Fibroblast of lung (primary cell): ENCODE measurements at regions not wholly inside any gene's neighbourhood (a gene's known extent, or its start where the extent isn't known, plus 50 kb on each side); places are given as distances from the start of the nearest gene placed in this dataset.

ENCODE experiments used
- CTCF ChIP-seq, 2 donors: IDR thresholded peaks in 1 of 2; conservative IDR thresholded peaks in 1 of 2; 1 replicate in 1 of 2; 2 replicates in 1 of 2; pipeline ENCODE4 v1.5.1; 2011 to 2012; ENCODE audit warnings: low read length in 2 of 2, control low read depth in 1 of 2, inconsistent platforms in 1 of 2, low read depth in 1 of 2, mild to moderate bottlenecking in 1 of 2
- EZH2 ChIP-seq: IDR thresholded peaks from 2 replicates; pipeline ENCODE4 v1.5.1; 2012; ENCODE audit warnings: low read length, control low read depth, mild to moderate bottlenecking; ENCODE audit errors: missing control alignments

GRCh38 chr6:140192018-140192417 is 817.6 kb upstream of the CITED2 start:
- TF ChIP-seq CTCF (conservative IDR thresholded peaks at IDR 0.05 in 1 of 2, IDR thresholded peaks at IDR 0.05 in 1 of 2; ENCODE audit: low read depth in 1 of 2, low read length in 2 of 2) = no peak
- no peak for TF ChIP-seq EZH2
